Naive B cell (primary cell): ENCODE measurements at regions not wholly inside any gene's neighbourhood (a gene's known extent, or its start where the extent isn't known, plus 50 kb on each side); places are given as distances from the start of the nearest gene placed in this dataset.

Experiments
- ATAC-seq, 2 donors: fragments of 150-1000 bp; cut with Tn5 transposase; 2 replicates each; pipeline ENCODE4 v1.10.0; 2021; ENCODE audit warnings: low read depth in 2 of 2, mild to moderate bottlenecking in 2 of 2, moderate library complexity in 2 of 2
- DNase-seq: peaks from one replicate; pipeline ENCODE4 v3.0.0; 2022
- H3K27ac Mint-ChIP-seq, 6 donors: one replicate each; pipeline ENCODE4 v1.8.0; 2020 to 2022; ENCODE audit warnings: mild to moderate bottlenecking in 6 of 6, mixed read lengths in 6 of 6, moderate library complexity in 5 of 6, inconsistent platforms in 2 of 6
- H3K27me3 Mint-ChIP-seq, 3 donors: one replicate each; pipeline ENCODE4 v1.8.0; 2021 to 2022; ENCODE audit warnings: mixed read lengths in 3 of 3, mild to moderate bottlenecking in 1 of 3
- H3K36me3 Mint-ChIP-seq, 2 donors: one replicate each; pipeline ENCODE4 v1.8.0; 2020 to 2022; ENCODE audit warnings: mixed read lengths in 2 of 2, inconsistent platforms in 1 of 2, mild to moderate bottlenecking in 1 of 2
- H3K4me1 Mint-ChIP-seq, 3 donors: one replicate each; pipeline ENCODE4 v1.8.0; 2020 to 2022; ENCODE audit warnings: mixed read lengths in 3 of 3, inconsistent platforms in 1 of 3, mild to moderate bottlenecking in 1 of 3, moderate library complexity in 1 of 3
- H3K4me3 Mint-ChIP-seq, 8 donors: one replicate each; pipeline ENCODE4 v1.8.0; 2020 to 2022; ENCODE audit warnings: mild to moderate bottlenecking in 8 of 8, mixed read lengths in 8 of 8, moderate library complexity in 8 of 8, inconsistent platforms in 2 of 8
- H3K9me3 Mint-ChIP-seq, 7 donors: one replicate each; pipeline ENCODE4 v1.8.0; 2020 to 2022; ENCODE audit warnings: mixed read lengths in 7 of 7, mild to moderate bottlenecking in 5 of 7, inconsistent platforms in 2 of 7, moderate library complexity in 1 of 7

DNA sequence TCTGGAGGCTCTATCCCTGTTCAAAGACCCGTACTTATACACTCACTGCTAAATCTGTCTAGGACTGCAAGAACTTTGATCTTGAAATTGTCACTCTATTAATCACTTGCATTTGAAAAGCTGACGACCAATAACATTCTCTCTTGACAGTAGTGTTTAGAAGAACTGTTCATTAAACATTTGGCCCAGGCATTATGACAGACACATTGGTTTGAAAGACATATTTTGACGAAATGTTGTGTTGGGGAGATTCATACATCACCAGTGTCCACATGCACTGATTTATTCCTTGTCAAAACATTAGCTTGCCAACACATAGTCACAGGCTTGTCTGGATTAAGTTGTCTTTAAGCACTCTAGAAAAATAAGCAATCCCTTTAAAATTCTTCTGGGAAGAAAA is 951.3 kb downstream of the ADGRL2 start:
- Mint-ChIP-seq H3K4me3 (no peak overlapping the region), H3K4me1 (no peaks in the 10 kb centered on the region), H3K27me3 (no peaks in the 10 kb centered on the region), H3K36me3 (no peaks in the 10 kb centered on the region), H3K9me3 (no peaks in the 10 kb centered on the region), H3K27ac (no peak overlapping the region)
- no peak for DNase-seq
- ATAC-seq = no peak

DNA sequence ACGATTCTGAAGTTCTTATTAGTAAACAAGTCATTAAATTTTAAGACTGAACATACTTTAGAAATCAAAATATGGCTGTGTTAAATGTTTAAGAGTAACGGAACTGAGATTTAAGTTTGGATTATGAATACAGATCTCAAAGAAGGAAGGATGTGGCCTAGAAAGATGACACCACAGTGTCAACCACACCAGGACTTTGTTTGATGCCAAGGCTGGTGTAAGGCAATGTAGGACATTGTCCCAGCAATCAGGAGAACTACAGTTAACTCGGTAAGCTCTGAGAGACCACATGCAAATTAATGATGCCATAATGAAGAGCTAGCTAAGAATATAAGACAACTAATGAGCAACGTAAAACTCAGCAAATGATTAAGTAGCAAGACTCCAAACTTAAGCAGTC is 932.9 kb downstream of the ADGRL2 start:
- no peak overlapping the region for H3K4me3 Mint-ChIP-seq
- no peak overlapping the region for H3K27ac Mint-ChIP-seq
- no peaks in the 10 kb centered on the region for H3K27me3 Mint-ChIP-seq
- no peaks in the 10 kb centered on the region for H3K36me3 Mint-ChIP-seq
- H3K4me1 Mint-ChIP-seq = no peaks in the 10 kb centered on the region
- DNase-seq = no peak
- no peak for ATAC-seq
- peaks cover 6 to 26% (median 15%) of the 10 kb centered on the region in 7 donors for H3K9me3 Mint-ChIP-seq

DNA sequence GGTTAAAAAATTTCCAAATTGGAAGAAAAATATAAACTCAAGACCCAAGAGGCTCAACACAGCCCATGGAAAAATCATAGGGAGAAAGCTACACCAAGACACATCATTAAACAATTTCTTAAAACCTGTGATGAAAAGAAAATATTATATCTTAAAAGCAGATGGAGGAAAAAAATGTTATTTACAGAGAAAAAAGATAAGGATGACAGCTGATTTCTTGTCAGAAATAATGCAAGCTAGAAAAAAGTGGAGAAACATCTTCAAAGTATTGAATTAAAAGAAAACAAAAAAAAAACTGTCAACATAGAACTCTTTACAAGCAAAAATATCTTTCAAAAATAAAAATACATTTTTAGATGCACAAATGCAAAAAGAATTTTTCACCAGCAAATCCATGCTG is 930.5 kb downstream of the ADGRL2 start:
- Mint-ChIP-seq H3K27ac (no peak overlapping the region), H3K4me3 (no peak overlapping the region), H3K36me3 (no peaks in the 10 kb centered on the region), H3K4me1 (no peaks in the 10 kb centered on the region), H3K9me3 (peaks cover 6 to 26% (median 15%) of the 10 kb centered on the region in 7 donors), H3K27me3 (no peaks in the 10 kb centered on the region)
- DNase-seq = no peak
- no peak for ATAC-seq

DNA sequence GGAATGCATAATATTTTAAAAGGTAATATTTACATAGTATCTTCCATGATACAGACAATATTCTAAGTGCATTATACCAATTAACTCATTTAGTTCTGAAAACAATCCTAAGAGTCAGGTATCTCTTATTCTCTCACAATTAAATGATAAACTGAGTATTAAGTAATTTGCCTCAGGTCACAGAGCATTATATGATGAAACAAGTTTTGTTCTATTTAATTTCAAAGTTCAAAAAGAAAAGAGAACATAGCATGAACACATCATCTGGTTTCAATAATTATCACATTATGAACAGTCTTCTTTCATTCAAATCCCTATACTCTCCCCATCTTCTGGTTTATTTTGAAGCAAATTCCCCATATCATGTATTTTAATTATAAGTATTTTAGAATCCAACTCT is 927.5 kb downstream of the ADGRL2 start:
- ATAC-seq = no peak
- no peaks in the 10 kb centered on the region for H3K36me3 Mint-ChIP-seq

DNA sequence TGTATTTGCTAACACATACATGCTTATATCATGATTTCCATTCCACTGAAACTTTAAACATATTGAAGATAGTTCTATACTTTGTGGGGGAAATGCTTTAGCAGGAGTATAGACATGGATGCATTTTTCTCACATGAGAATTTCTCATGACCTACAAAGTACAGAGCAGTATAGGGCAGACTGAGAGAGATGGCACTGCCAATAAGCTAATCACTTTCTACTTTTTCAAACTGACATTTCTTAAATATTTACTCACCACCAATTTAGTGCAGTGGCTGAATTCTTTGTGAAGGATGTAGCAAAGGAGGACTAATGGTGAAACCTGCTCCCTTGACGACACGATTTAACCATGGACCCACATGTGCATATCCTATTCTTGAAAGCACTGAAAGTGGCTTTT is 923.5 kb downstream of the ADGRL2 start:
- H3K9me3 Mint-ChIP-seq = peaks cover 0 to 6% (median 2%) of the 10 kb centered on the region in 7 donors

More for the DNA sequence above, 927.5 kb downstream of the ADGRL2 start:
- Mint-ChIP-seq H3K9me3 (peaks cover 6 to 26% (median 15%) of the 10 kb centered on the region in 7 donors), H3K27me3 (no peaks in the 10 kb centered on the region), H3K27ac (no peak overlapping the region), H3K4me3 (no peak overlapping the region), H3K4me1 (no peaks in the 10 kb centered on the region)
- DNase-seq = no peak

DNA sequence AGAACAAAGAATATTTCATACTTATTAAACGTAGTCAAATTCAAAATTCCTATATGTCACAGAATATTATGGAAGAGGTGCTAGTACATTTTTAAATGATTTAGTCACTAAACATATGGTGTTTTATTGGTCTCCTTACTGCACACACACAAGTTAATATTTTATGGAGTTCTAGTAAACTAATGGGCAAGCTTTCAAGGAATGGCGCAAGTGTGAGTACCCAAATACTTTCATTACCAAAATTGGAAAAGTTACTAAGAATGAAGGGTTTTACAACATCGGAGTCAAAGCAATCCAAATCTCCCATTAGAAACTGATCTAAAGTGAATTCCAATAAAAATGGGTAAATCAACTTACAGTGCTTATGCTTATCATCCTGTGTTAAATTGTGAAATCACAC is 921.9 kb downstream of the ADGRL2 start:
- peaks cover 0 to 6% (median 0%) of the 10 kb centered on the region in 7 donors for H3K9me3 Mint-ChIP-seq

More for the DNA sequence above, 923.5 kb downstream of the ADGRL2 start:
- Mint-ChIP-seq H3K4me3 (no peak overlapping the region), H3K36me3 (no peaks in the 10 kb centered on the region), H3K27me3 (no peaks in the 10 kb centered on the region), H3K4me1 (no peaks in the 10 kb centered on the region), H3K27ac (no peak overlapping the region)
- no peak for DNase-seq
- no peak for ATAC-seq

DNA sequence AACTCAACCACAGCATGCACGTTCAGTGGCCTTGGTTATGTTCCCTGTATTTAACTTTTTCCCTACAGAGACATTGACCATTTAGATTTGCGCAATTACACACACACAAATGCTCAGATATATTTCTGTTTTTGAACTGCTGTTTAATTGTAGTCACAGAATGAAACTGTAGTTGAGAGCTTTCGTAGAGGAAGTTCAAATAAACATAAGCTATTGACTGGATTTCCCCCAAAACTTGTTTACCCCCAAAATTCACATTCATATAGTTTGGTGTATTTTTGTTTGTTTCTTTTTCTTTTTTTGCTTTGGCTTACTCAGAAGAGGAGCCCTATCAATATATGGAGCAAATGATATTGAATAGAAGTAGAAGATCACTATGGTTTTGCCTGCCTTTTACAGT is 921.0 kb downstream of the ADGRL2 start:
- DNase-seq = no peak
- H3K4me3 Mint-ChIP-seq = no peak overlapping the region
- no peaks in the 10 kb centered on the region for H3K36me3 Mint-ChIP-seq
- H3K27me3 Mint-ChIP-seq = no peaks in the 10 kb centered on the region
- ATAC-seq = no peak
- no peaks in the 10 kb centered on the region for H3K4me1 Mint-ChIP-seq
- no peak overlapping the region for H3K27ac Mint-ChIP-seq
- peaks cover 0 to 6% (median 0%) of the 10 kb centered on the region in 7 donors for H3K9me3 Mint-ChIP-seq

More for the DNA sequence above, 921.9 kb downstream of the ADGRL2 start:
- Mint-ChIP-seq H3K27ac (no peak overlapping the region), H3K4me1 (no peaks in the 10 kb centered on the region), H3K4me3 (no peak overlapping the region), H3K27me3 (no peaks in the 10 kb centered on the region), H3K36me3 (no peaks in the 10 kb centered on the region)
- ATAC-seq (no peak), DNase-seq (no peak)

DNA sequence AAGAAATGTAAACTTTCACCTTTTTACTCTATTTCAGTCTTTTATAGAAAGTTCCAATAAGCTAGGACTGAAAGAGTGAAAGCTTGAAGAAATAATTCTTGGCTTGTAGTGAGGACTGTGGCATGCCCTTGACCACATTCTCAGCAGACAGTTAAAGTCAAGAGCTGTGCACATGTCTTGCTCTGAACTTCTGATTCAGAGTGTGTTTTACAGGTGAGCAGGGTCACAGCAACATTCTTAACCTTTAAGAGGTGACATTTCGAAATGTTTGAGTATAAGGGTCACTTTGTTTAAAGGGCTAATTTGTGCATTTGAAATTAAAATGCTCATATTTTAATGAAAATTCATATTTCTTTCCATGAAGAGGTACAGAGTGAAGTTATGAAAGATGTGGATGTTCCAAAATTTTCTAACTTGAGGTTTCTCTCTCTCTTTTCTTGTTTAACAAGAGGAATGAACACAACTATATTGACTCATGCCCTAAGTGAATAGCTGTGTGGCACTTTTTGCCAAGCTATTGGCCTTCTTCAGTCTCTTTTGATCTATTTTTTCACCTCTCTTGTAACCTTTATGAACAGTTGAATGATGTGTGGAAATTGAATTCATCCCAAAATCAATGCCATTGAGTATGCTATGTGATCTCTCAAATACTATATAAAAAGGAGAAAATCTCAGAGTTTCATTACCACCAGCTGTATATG is 918.1 kb downstream of the ADGRL2 start:
- Mint-ChIP-seq H3K27me3 (no peaks in the 10 kb centered on the region), H3K27ac (no peak overlapping the region), H3K4me1 (no peaks in the 10 kb centered on the region), H3K4me3 (no peak overlapping the region), H3K36me3 (no peaks in the 10 kb centered on the region), H3K9me3 (peaks cover 0 to 12% (median 4%) of the 10 kb centered on the region in 7 donors)
- DNase-seq (no peak), ATAC-seq (no peak)

DNA sequence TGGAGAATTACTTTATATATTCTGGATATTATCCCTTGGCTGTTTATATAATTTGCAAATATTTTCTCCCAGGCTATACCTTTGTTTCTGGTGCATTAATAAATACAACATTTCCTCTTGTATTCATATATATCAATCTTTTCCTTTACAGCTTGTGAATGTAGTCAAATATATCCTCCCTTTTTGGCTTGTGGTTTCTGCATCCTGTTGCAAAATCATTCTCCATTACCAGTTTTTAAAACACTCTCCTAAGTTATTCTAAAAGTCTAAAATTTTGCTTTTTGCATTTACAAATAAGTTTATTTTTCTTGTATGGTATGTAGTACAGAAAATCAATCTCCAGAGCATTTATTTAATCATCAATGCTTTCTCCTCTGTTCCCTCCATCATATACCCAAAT is 909.4 kb downstream of the ADGRL2 start:
- H3K4me1 Mint-ChIP-seq = peaks cover 0 to 4% (median 0%) of the 10 kb centered on the region in 3 donors
- ATAC-seq = no peak
- H3K36me3 Mint-ChIP-seq = no peaks in the 10 kb centered on the region
- no peak for DNase-seq
- H3K9me3 Mint-ChIP-seq = peaks cover 0 to 9% (median 0%) of the 10 kb centered on the region in 7 donors
- no peaks in the 10 kb centered on the region for H3K27me3 Mint-ChIP-seq
- no peak overlapping the region for H3K27ac Mint-ChIP-seq
- H3K4me3 Mint-ChIP-seq = no peak overlapping the region

DNA sequence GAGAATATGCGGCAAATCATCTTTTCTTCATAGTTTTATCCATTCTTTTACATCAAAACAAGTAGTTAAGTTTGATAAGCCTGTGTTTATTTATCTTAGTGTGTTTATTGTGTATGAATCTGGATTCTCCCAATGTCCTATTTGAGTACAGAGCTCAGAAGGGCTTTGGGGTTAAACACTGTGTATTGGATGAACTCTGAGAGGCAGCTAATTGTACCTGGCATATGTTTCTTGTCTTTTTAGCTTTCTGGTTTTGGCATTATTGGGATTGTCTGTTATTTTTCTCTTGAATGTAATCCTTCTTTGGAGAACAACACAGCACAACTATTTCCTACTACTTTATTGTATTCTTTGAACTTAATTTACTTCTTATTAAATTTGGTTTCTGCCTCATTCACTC is 906.9 kb downstream of the ADGRL2 start:
- DNase-seq = no peak
- Mint-ChIP-seq H3K9me3 (no peaks in the 10 kb centered on the region), H3K36me3 (no peaks in the 10 kb centered on the region), H3K4me3 (no peak overlapping the region), H3K27ac (no peak overlapping the region), H3K4me1 (peaks cover 0 to 6% (median 2%) of the 10 kb centered on the region in 3 donors), H3K27me3 (no peaks in the 10 kb centered on the region)
- no peak for ATAC-seq

DNA sequence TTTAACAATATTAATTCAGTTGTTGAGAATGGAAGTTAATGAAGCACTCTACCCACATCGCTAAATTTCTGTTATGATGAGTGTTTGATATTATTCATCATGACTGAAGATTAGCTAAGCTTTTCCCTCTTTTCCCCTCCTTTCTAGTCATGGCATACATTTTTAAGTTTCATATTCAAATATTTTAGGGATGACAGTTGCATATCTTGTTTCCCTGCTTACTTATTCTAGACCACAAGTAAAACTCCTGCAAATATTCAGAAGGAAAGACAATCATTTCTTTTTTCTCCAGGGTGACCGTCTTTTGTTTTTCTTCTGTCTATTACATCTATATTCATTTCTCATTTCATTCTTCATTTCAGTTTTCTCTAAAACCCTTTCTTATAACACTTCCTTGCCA is 906.0 kb downstream of the ADGRL2 start:
- Mint-ChIP-seq H3K27ac (no peak overlapping the region), H3K36me3 (no peaks in the 10 kb centered on the region), H3K4me1 (peaks cover 0 to 6% (median 2%) of the 10 kb centered on the region in 3 donors), H3K9me3 (no peaks in the 10 kb centered on the region), H3K4me3 (no peak overlapping the region), H3K27me3 (no peaks in the 10 kb centered on the region)
- no peak for DNase-seq
- ATAC-seq = no peak

DNA sequence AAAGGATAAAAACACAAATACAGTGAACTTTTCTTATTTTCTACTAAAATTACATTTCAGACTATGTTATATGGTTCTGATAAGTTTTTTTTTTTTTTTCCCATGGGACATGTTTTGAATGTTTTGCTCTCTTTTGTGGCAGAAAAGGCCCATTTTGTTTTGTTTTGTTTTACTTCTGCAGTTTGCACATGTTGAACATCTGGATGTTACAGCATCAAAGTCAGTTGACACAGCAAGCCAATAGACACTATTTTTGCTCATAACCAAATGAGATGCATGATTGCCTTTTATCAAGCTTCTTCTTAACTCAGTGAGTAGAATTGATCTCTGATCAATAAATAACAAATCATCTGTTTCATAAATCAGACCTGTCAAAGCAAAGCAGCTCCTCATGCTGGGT is 904.2 kb downstream of the ADGRL2 start:
- no peaks in the 10 kb centered on the region for H3K9me3 Mint-ChIP-seq
- no peak overlapping the region for H3K4me3 Mint-ChIP-seq
- H3K27ac Mint-ChIP-seq = no peak overlapping the region
- H3K36me3 Mint-ChIP-seq = no peaks in the 10 kb centered on the region
- DNase-seq (no peak), ATAC-seq (no peak)
- H3K4me1 Mint-ChIP-seq = peaks cover 0 to 6% (median 2%) of the 10 kb centered on the region in 3 donors
- H3K27me3 Mint-ChIP-seq = no peaks in the 10 kb centered on the region

DNA sequence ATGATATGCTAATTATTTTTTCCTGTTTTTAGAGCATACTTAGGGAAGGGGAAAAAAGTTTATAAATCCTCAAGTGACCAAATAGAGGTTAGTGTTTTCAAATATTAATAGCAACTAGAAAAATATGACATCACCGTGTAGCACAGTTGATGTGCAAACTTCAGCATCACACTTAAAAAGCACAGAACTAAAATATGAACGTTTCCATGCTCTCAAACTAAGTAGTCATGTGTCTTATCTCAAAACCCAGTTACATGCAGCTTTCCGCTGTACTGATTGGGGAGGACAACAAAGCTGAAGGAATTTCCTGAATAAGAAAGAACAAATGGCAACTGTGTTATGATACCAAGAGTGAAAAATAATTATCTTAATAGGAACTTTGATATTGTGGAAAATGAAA is 903.7 kb downstream of the ADGRL2 start:
- H3K4me1 Mint-ChIP-seq = peaks cover 0 to 6% (median 2%) of the 10 kb centered on the region in 3 donors
- DNase-seq = no peak
- ATAC-seq = no peak
- no peak overlapping the region for H3K27ac Mint-ChIP-seq
- no peak overlapping the region for H3K4me3 Mint-ChIP-seq
- no peaks in the 10 kb centered on the region for H3K36me3 Mint-ChIP-seq
- H3K9me3 Mint-ChIP-seq = no peaks in the 10 kb centered on the region
- no peaks in the 10 kb centered on the region for H3K27me3 Mint-ChIP-seq

DNA sequence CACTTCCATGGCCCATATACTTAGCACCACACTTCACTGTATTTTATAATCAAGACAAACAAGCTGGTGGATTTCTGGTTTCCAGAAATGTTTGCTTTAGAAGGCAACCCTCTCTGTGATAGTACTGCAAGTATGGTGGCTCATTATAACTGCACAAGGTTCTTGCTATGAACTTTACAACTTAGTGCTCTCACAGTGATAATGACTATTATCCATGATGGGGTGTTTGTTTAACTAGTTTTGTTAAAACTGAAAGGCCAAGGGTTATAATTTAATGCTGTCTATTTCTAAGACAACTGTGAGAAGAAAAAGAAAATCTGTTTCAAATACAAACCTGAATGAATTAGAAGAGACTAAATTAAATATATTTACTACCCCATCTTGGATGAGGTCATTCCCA is 903.2 kb downstream of the ADGRL2 start:
- Mint-ChIP-seq H3K4me1 (peaks cover 0 to 6% (median 2%) of the 10 kb centered on the region in 3 donors), H3K9me3 (no peaks in the 10 kb centered on the region), H3K27me3 (no peaks in the 10 kb centered on the region), H3K27ac (no peak overlapping the region), H3K4me3 (no peak overlapping the region), H3K36me3 (no peaks in the 10 kb centered on the region)
- ATAC-seq (no peak), DNase-seq (no peak)

DNA sequence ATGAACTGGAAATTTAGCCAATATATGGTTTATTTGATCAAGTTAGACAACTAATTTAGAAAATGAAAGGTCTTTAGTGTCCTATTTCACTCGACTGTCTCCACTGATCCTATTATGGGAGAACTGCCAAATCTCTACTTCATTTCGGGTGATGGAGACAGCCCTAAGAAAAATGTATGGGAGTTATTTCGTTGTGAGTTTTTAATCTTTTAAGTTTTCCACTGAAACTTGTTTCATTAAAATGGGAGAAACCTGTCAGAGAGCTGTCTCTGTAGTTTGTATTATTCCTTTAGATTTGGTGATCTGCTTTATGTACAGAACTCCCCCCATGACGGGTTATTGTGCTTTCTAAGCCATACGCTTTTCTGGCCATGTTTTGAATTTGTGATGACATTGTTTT is 899.7 kb downstream of the ADGRL2 start:
- Mint-ChIP-seq H3K4me1 (peaks cover 0 to 6% (median 2%) of the 10 kb centered on the region in 3 donors), H3K9me3 (no peaks in the 10 kb centered on the region), H3K4me3 (no peak overlapping the region), H3K27me3 (no peaks in the 10 kb centered on the region), H3K36me3 (no peaks in the 10 kb centered on the region), H3K27ac (no peak overlapping the region)
- ATAC-seq (no peak), DNase-seq (no peak)
